Retinal pigment epithelial cell (primary cell): ENCODE measurements at regions not wholly inside any gene's neighbourhood (a gene's known extent, or its start where the extent isn't known, plus 50 kb on each side); places are given as distances from the start of the nearest gene placed in this dataset.

Experiments used
- DNase-seq: peaks from one replicate; pipeline ENCODE4 v3.0.0-alpha.2; 2010; ENCODE audit warnings: low read depth
- H3K4me3 ChIP-seq: 2 replicates; pipeline ENCODE4 v1.5.1; 2011; ENCODE audit warnings: mild to moderate bottlenecking, low read length, control low read depth, moderate library complexity
- TF ChIP-seq, protein P1 (sequence below): conservative IDR thresholded peaks from 2 replicates; pipeline ENCODE4 v1.5.1; 2011; ENCODE audit warnings: low read depth, low read length, control low read depth, inconsistent platforms

DNA sequence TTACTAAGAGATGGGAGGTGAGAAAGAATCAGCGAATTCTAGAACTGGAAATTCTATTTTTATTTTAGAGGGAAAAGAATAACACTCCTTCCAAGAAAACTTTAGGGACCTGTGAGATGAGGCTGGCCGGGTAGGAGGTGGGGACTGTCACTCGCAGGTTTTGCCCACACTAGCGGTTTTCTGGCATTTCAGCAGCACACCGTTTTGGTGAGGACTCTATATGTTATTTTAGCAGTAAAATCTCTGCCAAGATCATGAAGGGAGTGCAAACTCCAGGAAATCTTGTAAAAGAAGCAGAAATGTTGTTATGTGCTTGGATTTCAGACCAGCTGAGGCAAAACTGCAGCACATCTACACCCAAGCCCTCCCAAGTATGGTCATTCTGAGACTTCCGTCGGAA, 470.6 kb downstream of the PSAT1 start:
- no peak for DNase-seq
- no peak overlapping the region for H3K4me3 ChIP-seq
- TF ChIP-seq, protein P1, sequence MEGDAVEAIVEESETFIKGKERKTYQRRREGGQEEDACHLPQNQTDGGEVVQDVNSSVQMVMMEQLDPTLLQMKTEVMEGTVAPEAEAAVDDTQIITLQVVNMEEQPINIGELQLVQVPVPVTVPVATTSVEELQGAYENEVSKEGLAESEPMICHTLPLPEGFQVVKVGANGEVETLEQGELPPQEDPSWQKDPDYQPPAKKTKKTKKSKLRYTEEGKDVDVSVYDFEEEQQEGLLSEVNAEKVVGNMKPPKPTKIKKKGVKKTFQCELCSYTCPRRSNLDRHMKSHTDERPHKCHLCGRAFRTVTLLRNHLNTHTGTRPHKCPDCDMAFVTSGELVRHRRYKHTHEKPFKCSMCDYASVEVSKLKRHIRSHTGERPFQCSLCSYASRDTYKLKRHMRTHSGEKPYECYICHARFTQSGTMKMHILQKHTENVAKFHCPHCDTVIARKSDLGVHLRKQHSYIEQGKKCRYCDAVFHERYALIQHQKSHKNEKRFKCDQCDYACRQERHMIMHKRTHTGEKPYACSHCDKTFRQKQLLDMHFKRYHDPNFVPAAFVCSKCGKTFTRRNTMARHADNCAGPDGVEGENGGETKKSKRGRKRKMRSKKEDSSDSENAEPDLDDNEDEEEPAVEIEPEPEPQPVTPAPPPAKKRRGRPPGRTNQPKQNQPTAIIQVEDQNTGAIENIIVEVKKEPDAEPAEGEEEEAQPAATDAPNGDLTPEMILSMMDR: no peak

- DNase-seq: no peak
- TF ChIP-seq, protein P1: no peak
- H3K4me3 ChIP-seq: no peak overlapping the region
These were observed 472.8 kb downstream of the PSAT1 start for GRCh38 chr9:78769690-78770089.

DNA sequence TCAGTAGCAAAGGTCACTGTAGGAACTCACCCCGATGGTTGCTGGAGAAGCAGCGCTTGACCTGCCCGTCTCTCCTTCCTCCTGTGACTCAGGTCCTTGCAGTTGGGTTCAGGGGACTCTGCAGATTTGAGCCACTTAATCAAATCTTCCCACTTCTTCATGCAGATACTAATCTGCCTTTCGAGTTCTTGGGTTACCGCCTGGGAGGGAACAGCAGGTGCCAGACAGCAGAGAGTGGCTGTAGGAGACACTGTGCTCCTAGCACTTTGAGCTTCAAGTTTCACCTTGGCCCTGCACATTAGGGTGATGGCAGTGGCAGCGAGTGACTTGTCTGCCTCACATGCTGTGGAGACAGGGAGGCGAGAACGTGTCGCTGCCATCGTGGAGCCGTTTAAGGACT, 478.3 kb downstream of the PSAT1 start:
- TF ChIP-seq, protein P1: no peak
- H3K4me3 ChIP-seq: no peak overlapping the region
- DNase-seq: no peak

- H3K4me3 ChIP-seq: no peak overlapping the region
- TF ChIP-seq, protein P1: no peak
- no peak for DNase-seq
These were observed 478.9 kb downstream of the PSAT1 start for GRCh38 chr9:78775696-78776295.

DNA sequence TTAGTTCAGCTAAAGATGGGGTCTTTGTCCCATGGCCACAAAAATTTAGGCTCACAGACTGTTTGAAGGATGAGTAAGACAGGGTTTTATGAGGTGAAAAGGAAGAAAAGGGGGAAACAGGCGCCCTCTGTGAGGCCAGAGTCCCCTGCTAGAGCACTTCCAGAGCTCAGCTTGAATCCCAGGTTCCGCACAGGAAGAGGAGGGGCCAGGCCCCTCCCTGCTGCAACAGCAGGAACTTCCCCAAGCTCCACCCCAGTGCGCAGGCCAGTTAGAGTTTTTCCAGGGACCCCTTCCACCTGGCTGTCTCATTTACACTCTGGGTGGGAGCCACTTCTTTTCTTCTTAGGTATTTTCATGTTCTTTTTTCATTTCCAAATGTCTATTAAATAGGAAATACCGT, 480.8 kb downstream of the PSAT1 start:
- no peak for DNase-seq
- TF ChIP-seq, protein P1: no peak
- no peak overlapping the region for H3K4me3 ChIP-seq

- H3K4me3 ChIP-seq: no peak overlapping the region
- no peak for DNase-seq
- TF ChIP-seq, protein P1: no peak
These were observed 481.4 kb downstream of the PSAT1 start for GRCh38 chr9:78778318-78778717.

GRCh38 chr9:78778861-78779374, 482.0 kb downstream of the PSAT1 start:
- H3K4me3 ChIP-seq: no peak overlapping the region
- no peak for DNase-seq
- TF ChIP-seq, protein P1: no peak
